Dedifferentiated amniotic fluid mesenchymal stem cell (primary cell): ENCODE measurements at regions not wholly inside any gene's neighbourhood (a gene's known extent, or its start where the extent isn't known, plus 50 kb on each side); places are given as distances from the start of the nearest gene placed in this dataset.
A peak's percentile ranks its signal among the peaks of the same experiment; 100 is the strongest.

Source experiments
- DNase-seq: peaks from one replicate; pipeline ENCODE4 v3.0.0-alpha.2; 2016; ENCODE audit errors: extremely low spot score

GRCh38 chr5:57681942-57682341 lies 199.3 kb upstream of the ACTBL2 start:
- no peak for DNase-seq

DNA sequence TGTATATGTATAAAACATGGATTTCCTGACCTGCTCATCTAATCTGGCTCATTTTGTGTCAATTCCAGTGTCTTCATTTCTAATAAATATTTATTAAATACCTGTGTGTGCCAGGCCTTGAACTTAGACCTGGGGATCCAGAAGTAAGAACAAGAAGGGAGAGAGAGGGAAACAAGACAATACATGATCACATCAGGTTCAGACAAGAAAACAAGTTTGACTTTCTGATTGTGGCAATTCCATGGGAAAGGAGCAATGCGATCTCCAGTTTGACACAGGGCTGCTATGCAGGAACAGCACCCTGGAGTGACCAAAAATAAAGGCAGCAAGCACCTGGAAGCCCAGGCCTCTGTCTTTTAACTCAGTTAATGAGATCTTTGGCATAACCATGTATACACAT lies 198.1 kb upstream of the ACTBL2 start:
- no peak for DNase-seq

DNA sequence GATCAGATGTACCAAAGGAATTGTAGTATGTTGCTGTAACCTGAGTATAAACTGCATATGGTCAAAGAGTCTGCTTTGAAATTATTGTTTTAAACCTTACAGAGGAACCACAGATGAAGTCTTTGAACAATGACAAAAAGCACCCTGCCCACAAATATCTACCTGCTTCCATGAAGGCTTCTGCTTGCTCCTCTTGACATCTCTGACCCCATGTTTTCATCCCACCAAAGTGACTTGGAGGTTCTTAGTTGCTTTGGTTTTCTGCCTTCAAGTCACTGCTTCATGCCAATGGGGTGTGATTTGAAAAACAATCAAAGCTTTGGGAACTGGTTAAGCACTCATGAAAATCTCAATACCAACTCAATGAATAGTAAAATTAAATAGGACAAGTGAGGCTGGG lies 194.6 kb upstream of the ACTBL2 start:
- DNase-seq = no peak

DNA sequence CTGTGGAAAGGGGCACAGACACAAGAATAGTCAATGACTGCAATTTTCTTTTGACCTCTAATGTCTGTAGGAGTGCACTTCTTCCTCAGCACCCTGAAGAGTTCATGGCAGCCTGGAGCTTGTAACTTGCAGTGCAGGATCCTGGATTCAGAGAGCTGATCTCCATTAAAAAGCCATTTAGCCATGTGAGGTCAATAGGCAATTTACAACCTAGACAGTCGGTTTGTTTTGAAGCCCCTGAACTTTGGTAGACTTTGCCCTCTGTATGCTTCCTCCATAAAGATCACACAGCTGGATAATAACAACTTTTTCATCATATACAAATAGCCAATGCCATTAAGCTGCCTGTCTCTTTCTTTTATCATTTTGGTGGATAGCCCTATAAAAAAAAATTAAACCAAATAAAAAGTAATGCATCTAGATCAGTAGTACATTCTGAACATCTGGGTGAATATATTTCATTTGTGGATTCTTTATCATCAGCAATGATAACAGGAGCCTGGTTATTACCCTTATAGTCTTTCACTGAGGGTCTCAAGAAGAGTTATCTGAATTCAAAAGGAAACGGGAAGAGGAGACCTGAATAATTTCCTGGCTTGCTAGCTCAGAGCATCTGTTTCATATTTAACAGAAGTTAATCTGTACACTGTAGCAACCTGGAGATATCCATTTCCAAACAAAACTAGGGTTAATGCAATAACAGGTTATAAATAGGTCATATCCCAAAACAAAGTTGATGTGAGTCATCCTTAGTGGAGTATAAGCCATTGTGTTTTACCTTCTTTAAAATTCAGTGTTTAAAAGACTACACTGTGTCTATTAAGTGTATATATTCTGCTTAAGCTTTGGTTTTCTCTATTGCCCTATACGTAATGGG lies 193.8 kb upstream of the ACTBL2 start:
- DNase-seq = no peak

DNA sequence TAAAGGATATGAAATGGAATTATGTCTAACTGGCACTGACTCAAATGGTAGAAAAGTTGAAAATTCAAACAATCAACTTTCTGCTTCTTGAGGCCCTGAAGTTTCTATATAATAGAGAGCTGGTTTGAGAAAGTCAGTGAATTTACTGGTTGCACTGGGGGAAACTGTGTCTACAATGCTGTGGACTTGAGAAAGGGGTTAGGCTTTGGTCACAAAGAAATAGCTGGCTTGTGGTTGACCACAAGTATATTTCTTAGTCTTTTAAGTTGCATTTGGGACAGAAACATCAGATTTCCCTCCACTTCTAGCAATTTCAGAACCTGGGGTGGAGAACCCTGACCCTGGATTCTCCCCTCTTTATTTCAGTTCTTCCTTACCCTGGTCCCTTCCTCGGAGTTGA lies 192.6 kb upstream of the ACTBL2 start:
- no peak for DNase-seq

- DNase-seq = no peak
These were observed 188.8 kb upstream of the ACTBL2 start for GRCh38 chr5:57671371-57671770.

DNA sequence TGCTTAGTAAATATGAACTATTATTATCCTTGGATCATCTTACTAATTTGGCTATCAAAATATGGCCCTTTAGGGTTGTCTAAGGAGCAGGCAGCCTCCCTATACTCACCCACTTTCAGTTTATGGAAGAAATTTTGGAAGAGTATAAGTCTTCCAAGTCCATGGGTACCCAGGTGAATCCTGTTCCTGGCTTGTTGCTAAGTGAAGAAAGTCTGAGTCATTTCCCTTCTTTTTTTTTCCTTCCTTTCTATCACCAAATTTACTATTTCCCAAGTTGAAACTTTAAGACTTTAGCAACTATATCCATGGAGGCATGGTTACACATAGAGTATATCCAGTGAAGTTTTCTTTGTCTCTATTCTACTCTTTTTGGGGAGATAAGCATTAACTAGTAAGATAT lies 184.0 kb upstream of the ACTBL2 start:
- DNase-seq = no peak

DNA sequence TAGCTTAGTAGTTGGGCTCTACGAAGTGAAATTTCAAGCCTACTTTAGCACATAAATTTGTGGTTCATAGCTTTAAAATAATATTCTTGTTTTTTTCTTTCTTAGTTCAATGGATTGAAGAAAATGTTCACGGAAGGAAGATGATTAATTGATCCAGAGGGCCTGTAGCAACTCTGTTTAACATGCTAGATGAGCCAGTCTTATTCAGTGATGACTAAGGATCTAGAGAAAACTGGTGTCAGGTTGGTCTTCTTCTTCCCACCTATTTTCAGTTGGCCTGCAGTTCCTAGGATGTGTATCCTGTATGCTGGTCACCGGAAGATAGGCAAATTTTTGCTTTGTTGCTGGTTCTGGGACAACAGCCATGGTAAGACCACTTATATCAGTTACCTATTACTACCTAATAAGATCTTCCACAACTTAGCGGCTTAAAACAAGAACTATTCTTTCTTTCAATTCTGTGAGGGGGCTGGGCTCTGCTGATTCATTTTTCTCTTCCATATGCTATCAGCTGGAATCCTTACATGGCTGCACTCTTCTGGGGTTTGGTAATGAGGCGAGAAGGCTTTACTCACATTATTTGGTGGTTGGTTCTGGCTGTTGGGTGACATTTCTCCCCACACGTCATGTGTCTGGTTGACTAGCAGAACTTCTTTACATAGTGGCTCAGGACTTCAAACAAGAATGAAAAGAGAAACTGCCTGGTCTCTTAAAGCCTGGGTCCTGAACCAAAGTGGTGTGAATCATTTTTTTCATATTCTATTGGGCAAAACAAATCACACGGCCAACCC lies 182.7 kb upstream of the ACTBL2 start:
- no peak for DNase-seq

DNA sequence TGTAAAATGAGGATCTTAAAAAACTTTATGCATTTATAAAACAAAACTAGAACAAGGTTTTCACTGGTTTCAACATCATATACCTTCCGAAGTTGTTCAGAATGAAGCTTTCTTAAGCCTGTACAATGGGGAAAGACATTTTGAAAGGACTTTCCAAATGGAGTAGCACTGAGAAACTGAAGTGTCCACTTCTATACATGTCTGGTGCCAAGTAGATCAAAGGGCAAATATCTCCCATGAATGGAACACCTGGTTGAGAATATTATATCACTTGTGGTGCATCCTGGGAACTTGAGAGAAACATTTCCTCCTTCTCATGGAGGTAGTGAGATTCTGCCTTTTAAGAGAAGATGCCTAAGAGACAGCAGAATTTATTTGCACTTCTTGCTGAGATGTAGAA lies 182.1 kb upstream of the ACTBL2 start:
- DNase-seq = no peak

DNA sequence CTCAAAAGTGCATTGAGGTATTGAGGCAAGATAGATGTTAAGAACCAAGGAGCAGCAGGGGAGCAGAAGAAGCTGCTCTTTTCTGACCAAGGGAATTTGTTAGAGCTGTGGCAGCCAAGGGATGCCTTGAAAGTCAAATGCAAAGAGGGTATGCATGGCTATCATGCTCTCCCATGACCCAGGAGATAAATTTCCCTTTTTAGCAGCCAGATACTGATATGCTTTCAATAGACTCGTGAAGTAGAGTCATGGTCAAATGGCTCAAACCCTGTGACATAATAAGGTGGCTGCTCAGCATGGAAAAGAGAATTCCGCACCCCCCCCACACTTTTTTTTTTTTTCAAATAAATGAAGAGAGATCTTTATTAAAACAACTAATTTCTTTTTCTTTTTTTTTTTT lies 180.9 kb upstream of the ACTBL2 start:
- no peak for DNase-seq

- DNase-seq = no peak
These were observed 180.4 kb upstream of the ACTBL2 start for GRCh38 chr5:57662991-57663390.

GRCh38 chr5:57659886-57660285 lies 177.3 kb upstream of the ACTBL2 start:
- DNase-seq = no peak

GRCh38 chr5:57658018-57658417 lies 175.4 kb upstream of the ACTBL2 start:
- no peak for DNase-seq

GRCh38 chr5:57655228-57655627 lies 172.6 kb upstream of the ACTBL2 start:
- no peak for DNase-seq

GRCh38 chr5:57653636-57654290 lies 171.2 kb upstream of the ACTBL2 start:
- DNase-seq = no peak

GRCh38 chr5:57651127-57651526 lies 168.5 kb upstream of the ACTBL2 start:
- DNase-seq = no peak

DNA sequence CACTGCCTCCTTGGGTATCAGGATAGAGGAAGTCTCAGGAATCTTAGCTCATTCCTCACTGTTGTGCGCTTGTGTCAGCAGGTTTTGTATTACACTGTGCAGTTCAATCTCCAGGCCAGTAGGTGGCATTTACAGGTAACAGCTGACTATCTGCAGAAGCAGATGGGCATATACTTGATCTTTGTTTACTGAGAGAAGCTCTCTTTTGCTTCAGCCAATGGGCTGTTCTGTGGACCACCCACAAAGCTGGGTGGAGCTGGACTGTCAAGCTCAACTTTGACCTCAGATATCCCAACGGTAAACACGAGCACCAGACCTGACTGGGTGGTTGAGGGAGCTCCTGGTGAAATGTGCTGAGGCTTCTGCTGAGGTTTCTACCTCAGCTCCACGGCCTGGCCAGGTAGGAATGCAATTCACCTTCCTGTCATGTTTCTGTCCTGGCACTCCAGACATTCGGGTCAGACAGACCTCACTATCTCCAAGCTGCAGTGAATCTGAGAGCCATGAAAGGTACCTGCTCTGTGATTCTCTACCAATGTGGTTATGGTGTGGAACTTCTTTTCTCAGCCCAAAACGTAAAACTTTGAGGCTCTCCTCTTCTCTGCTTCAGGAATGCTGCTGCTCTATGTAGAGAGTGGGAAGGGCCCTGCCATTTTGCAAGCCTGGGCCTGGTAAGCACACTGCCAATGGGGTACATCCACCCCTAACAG lies 167.9 kb upstream of the ACTBL2 start:
- peak; percentile 25 for DNase-seq

DNA sequence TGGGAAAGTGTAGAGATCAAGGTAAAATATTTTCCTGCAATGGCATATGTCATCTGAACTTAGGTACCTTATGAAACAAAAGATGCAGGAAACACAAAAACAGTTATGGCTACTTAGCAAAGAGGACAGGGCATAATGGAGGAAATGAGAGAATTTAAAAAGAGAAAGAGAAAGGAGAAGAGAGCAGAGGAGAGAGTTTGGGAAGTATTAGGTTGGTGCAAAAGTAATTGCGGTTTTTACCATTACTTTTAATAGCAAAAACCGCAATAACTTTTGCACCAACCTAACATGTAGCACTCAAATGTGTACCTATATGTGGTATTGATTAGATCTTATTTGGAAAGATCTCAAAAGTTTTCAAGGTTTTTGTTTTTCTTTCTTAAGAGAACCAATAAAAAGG lies 160.1 kb upstream of the ACTBL2 start:
- DNase-seq = no peak

GRCh38 chr5:57642066-57642465 lies 159.5 kb upstream of the ACTBL2 start:
- DNase-seq = no peak

DNA sequence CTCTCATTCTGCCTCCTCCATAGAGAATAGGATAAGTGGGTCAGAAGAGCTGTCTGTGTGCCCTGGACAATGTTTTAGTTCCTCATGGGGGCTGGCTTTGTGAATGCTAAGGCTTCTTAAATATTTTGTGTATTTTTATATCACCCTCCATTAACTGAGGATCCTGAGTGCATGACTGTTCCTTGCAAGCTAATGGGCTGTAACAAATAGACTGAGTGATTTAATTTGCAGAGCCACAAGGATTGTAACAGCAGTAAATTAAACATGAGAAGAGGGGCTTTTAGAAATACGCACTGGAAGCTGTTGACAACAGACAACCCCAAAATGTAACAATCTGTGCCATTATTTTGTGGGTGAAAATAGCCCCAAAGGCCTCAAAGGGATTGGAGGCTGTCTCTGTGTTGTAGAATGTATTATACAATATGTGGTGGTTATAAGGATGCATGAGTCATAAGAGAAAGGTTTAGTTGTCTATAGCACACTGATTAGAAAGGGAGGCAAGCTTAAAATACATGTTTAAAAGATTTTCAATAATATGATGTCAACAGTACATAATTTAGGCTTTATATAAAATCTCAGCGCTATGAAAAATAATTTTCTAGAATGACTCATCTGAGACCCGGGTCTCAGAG lies 152.7 kb upstream of the ACTBL2 start:
- DNase-seq = no peak

GRCh38 chr5:57632937-57633336 lies 150.3 kb upstream of the ACTBL2 start:
- no peak for DNase-seq
